Esophagus (tissue), 2 donors: ENCODE measurements at regions not wholly inside any gene's neighbourhood (a gene's known extent, or its start where the extent isn't known, plus 50 kb on each side); places are given as distances from the start of the nearest gene placed in this dataset.
"Not testable (repeated sequence)": the region's sequence is repeated elsewhere in the genome, so short reads cannot be mapped to it uniquely, and the experiment has no call there.

Source experiments
- H3K27ac ChIP-seq, 2 donors: one replicate each; pipeline ENCODE4 v1.5.1; 2013; ENCODE audit warnings: low read depth in 2 of 2, mild to moderate bottlenecking in 2 of 2, inconsistent platforms in 1 of 2, low read length in 1 of 2, moderate library complexity in 1 of 2
- H3K27me3 ChIP-seq, 2 donors: one replicate each; pipeline ENCODE4 v1.6.1; 2013; ENCODE audit warnings: low read length in 2 of 2, control low read depth in 1 of 2, mild to moderate bottlenecking in 1 of 2; ENCODE audit not compliant: insufficient read depth in 2 of 2, control insufficient read depth in 1 of 2
- H3K36me3 ChIP-seq, 2 donors: one replicate each; pipeline ENCODE4 v1.6.1; 2013; ENCODE audit warnings: low read length in 1 of 2; ENCODE audit not compliant: control insufficient read depth in 2 of 2, insufficient read depth in 2 of 2
- H3K4me1 ChIP-seq, 2 donors: one replicate each; pipeline ENCODE4 v1.6.1; 2013; ENCODE audit warnings: low read length in 1 of 2; ENCODE audit not compliant: control insufficient read depth in 2 of 2, insufficient read depth in 2 of 2
- H3K4me3 ChIP-seq, 2 donors: one replicate each; pipeline ENCODE4 v1.5.1; 2013; ENCODE audit warnings: low read length in 2 of 2, mild to moderate bottlenecking in 2 of 2, low read depth in 1 of 2, moderate library complexity in 1 of 2
- H3K9me3 ChIP-seq, 2 donors: one replicate each; pipeline ENCODE4 v1.6.1; 2013; ENCODE audit warnings: mild to moderate bottlenecking in 2 of 2, low read depth in 1 of 2, low read length in 1 of 2, moderate library complexity in 1 of 2; ENCODE audit not compliant: control insufficient read depth in 2 of 2, insufficient read depth in 1 of 2
- WGBS, 2 donors: extraction: QIAGEN DNeasy Blood & Tissue Kit; methylation state at CpG; one replicate each; pipeline ENCODE4 v1.1.7; 2013; 5-methylcytosine and 5-hydroxymethylcytosine counted together
- donor health status: healthy with polysubstance abuse.
- donor health status: Bipolar disorder and iron deficiency.

DNA sequence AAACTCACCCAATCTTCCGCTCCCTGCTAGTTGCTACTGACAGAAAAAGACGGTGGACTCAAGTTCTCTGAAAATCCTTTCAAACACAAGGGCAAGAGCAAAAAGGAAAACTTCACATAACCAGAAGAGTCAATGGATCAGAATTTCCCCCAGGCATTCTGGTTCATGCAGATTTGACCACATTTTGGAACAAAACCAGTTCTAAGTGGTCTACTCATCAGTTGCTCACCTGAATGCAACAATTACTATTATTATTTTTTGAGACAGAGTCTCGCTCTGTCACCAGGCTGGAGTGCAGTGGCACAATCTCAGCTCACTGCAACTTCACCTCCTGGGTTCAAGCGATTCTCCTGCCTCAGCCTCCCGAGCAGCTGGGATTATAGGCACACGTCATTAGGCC, 80.9 kb upstream of the XYLT1 start:
- H3K4me3 ChIP-seq, H3K27me3 ChIP-seq, H3K9me3 ChIP-seq, H3K36me3 ChIP-seq, H3K4me1 ChIP-seq, H3K27ac ChIP-seq: not testable (repeated sequence)
- 83 to 89% methylated on average over 6 of the region's 6 CpGs for WGBS, 2 donors

GRCh38 chr16:17548825-17549224, 78.1 kb upstream of the XYLT1 start:
- WGBS, 2 donors: 76% methylated on average over 4 of the region's 4 CpGs

GRCh38 chr16:17544785-17545184, 74.0 kb upstream of the XYLT1 start:
- Histone ChIP-seq H3K9me3 (no peaks in the 10 kb centered on the region), H3K4me3 (no peak overlapping the region), H3K4me1 (no peaks in the 10 kb centered on the region), H3K36me3 (no peaks in the 10 kb centered on the region), H3K27ac (no peak overlapping the region), H3K27me3 (no peaks in the 10 kb centered on the region)
- 65 to 75% methylated on average over 3 of the region's 3 CpGs for WGBS, 2 donors

More at GRCh38 chr16:17548825-17549224, 78.1 kb upstream of the XYLT1 start:
- no peaks in the 10 kb centered on the region for H3K9me3 ChIP-seq
- H3K27ac ChIP-seq: no peak overlapping the region
- H3K36me3 ChIP-seq: no peaks in the 10 kb centered on the region
- no peaks in the 10 kb centered on the region for H3K27me3 ChIP-seq
- no peaks in the 10 kb centered on the region for H3K4me1 ChIP-seq
- no peak overlapping the region for H3K4me3 ChIP-seq

- Histone ChIP-seq H3K9me3 (no peaks in the 10 kb centered on the region), H3K27ac (no peak overlapping the region), H3K4me3 (no peak overlapping the region), H3K4me1 (no peaks in the 10 kb centered on the region), H3K27me3 (no peaks in the 10 kb centered on the region), H3K36me3 (no peaks in the 10 kb centered on the region)
- 96% methylated on average over 2 of the region's 2 CpGs for WGBS, 2 donors
These were observed 73.5 kb upstream of the XYLT1 start for GRCh38 chr16:17544304-17544703.

GRCh38 chr16:17543073-17543472, 72.3 kb upstream of the XYLT1 start:
- H3K27me3 ChIP-seq: no peaks in the 10 kb centered on the region
- WGBS, 2 donors: 91 to 95% methylated on average over 2 of the region's 2 CpGs
- no peak overlapping the region for H3K27ac ChIP-seq
- H3K9me3 ChIP-seq: no peaks in the 10 kb centered on the region
- no peaks in the 10 kb centered on the region for H3K36me3 ChIP-seq
- no peaks in the 10 kb centered on the region for H3K4me1 ChIP-seq
- H3K4me3 ChIP-seq: no peak overlapping the region

DNA sequence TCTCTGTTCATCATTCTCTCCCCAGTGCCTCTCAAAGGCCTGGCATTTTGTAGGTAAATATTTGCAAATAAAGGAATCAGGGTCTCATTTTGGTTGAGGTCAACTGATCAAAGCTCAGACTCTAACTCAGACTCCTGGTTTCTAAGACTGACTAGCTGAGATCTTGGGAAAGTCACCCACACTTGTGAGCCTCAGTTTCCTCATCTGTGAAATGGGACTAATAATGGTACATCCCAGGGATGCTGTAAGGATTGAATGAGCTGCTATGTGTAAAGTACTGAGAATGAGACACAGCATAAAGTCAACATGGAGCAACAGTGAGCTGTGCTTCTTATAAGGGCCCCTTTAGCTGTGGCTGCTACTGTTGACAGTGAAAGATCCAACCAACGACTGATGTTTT, 70.6 kb upstream of the XYLT1 start:
- Histone ChIP-seq H3K4me1 (no peaks in the 10 kb centered on the region), H3K27me3 (no peaks in the 10 kb centered on the region), H3K4me3 (no peak overlapping the region), H3K9me3 (no peaks in the 10 kb centered on the region), H3K27ac (no peak overlapping the region), H3K36me3 (no peaks in the 10 kb centered on the region)
- 81 to 95% methylated on average over 1 of the region's 1 CpG for WGBS, 2 donors

GRCh38 chr16:17538927-17539326, 68.2 kb upstream of the XYLT1 start:
- no peaks in the 10 kb centered on the region for H3K9me3 ChIP-seq
- WGBS, 2 donors: 67 to 76% methylated on average over 11 of the region's 11 CpGs
- no peak overlapping the region for H3K4me3 ChIP-seq
- H3K27ac ChIP-seq: no peak overlapping the region
- H3K4me1 ChIP-seq: no peaks in the 10 kb centered on the region
- no peaks in the 10 kb centered on the region for H3K27me3 ChIP-seq
- H3K36me3 ChIP-seq: no peaks in the 10 kb centered on the region

DNA sequence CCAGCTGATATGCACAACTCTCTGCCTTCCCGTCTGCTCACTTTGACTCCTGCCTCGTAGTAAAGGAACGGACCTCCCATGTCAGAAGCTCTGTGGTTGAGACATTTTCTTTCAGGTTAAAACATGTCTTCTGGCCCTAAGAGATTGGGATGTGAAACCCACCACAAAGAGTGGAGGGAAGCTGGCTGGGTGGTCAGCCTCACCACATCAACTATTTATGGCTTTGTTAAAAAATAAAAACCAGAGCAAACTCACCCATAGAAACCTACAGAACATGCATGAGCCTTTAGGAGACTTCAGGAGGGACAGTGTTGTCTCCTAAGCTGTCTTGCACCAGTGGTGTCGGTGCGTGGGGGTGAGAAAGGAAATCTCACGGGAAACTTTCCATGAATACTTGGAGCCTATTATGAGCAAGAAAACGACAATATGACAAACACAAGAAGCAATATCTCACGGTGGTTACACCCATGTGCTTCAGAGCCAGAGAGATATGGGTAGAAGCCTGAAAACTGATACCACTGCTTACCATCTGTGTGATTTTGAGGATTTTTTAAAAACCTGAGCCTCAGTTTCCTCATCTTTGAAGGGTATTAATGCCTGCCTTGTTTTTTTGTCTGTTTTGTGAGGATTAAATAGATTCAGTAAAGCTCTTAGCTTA, 61.7 kb upstream of the XYLT1 start:
- Histone ChIP-seq H3K4me1 (no peaks in the 10 kb centered on the region), H3K4me3 (no peak overlapping the region), H3K27me3 (no peaks in the 10 kb centered on the region), H3K36me3 (no peaks in the 10 kb centered on the region), H3K27ac (no peak overlapping the region), H3K9me3 (no peaks in the 10 kb centered on the region)
- WGBS, 2 donors: 77 to 86% methylated on average over 8 of the region's 8 CpGs

DNA sequence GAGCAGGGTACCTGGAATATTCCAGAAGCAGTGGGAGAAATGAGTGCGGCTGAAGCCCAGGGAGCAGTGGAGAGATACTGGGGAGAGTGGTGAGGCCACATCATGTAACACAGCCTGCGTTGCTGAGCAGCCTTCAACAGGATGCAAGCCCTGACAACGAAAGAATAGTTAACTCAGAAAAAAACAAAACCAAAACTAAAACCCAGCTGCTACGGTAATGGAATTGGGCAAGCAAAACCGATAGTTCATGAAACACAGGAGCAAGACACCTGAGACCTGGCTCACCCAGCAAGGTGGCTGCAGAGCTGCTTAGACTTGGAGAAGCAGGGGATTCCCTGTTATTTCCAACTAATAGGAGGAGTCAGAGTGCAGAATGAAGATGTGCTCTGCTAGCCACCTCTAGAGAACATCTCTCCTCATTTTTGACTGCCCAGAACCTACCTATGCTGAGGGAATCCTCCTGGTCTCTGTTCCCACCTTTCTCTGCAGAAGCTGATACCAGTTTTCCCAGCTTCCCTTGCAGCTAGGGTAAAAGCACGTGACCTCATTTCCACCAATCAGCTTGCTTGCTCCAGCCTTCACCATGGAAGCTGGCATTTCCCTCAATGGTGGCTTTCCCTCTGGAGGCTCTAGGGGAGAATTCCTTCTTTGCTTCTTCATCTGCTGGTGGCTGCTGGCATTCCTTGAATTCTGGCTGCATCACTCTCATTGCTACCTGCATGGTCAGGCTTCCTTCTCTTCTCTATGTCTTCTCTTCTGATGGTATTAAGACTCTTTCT, 59.4 kb upstream of the XYLT1 start:
- no peaks in the 10 kb centered on the region for H3K9me3 ChIP-seq
- no peaks in the 10 kb centered on the region for H3K36me3 ChIP-seq
- H3K4me3 ChIP-seq: no peak overlapping the region
- WGBS, 2 donors: 60 to 61% methylated on average over 6 of the region's 6 CpGs
- H3K27ac ChIP-seq: no peak overlapping the region
- H3K4me1 ChIP-seq: no peaks in the 10 kb centered on the region
- H3K27me3 ChIP-seq: no peaks in the 10 kb centered on the region
